HEK293 (cell line): ENCODE measurements at regions not wholly inside any gene's neighbourhood (a gene's known extent, or its start where the extent isn't known, plus 50 kb on each side); places are given as distances from the start of the nearest gene placed in this dataset.

Experiments
- CTCF ChIA-PET: fragments of 350-600 bp; formaldehyde crosslinking; extraction: SDS; loops from one replicate; lab custom pipeline; 2021; ENCODE audit warnings: antibody characterized with exemption; lab: Yijun Ruan, JAX
- POLR2A ChIA-PET: fragments of 300-600 bp; formaldehyde crosslinking; extraction: SDS; loops from one replicate; lab custom pipeline; 2020; ENCODE audit warnings: antibody characterized with exemption, inconsistent platforms; lab: Yijun Ruan, JAX
- H3K27ac ChIP-seq: fragments of 200-500 bp; sonication (Bioruptor generic); 2 replicates; pipeline ENCODE4 v1.5.1; 2014; ENCODE audit warnings: low read depth, low read length, control low read depth, inconsistent platforms; ENCODE audit errors: extremely low read depth
- H3K36me3 ChIP-seq, 2 experiments: fragments of 200-500 bp in 1 of 2; sonication (Bioruptor generic) in 1 of 2; 1 replicate in 1 of 2; 2 replicates in 1 of 2; pipeline ENCODE4 v1.5.1; 2014 to 2017; ENCODE audit warnings: inconsistent platforms in 2 of 2, low read length in 2 of 2; ENCODE audit not compliant: control insufficient read depth in 2 of 2, insufficient read depth in 1 of 2
- H3K4me1 ChIP-seq: fragments of 200-500 bp; sonication (Bioruptor generic); 2 replicates; pipeline ENCODE4 v1.5.1; 2014; ENCODE audit warnings: mild to moderate bottlenecking, low read length, inconsistent platforms; ENCODE audit not compliant: control insufficient read depth, insufficient read depth
- H3K4me3 ChIP-seq: 2 replicates; pipeline ENCODE4 v1.5.1; 2011; ENCODE audit warnings: low read depth, mild to moderate bottlenecking, control low read depth, low read length, moderate library complexity
- H3K9me3 ChIP-seq: fragments of 200-500 bp; sonication (Bioruptor generic); 2 replicates; pipeline ENCODE4 v1.5.1; 2014; ENCODE audit warnings: low read depth, low read length, inconsistent platforms; ENCODE audit not compliant: control insufficient read depth, insufficient read depth
- BCL11A ChIP-seq: fragments of 450-650 bp; formaldehyde crosslinking; IDR thresholded peaks from 2 replicates; pipeline ENCODE4 v1.5.1; 2016; ENCODE audit warnings: low read depth, missing biosample characterization, missing genetic modification characterization
- HOXD13 ChIP-seq: sonication (generic); formaldehyde crosslinking; IDR thresholded peaks from 2 replicates; pipeline ENCODE4 v1.8.0; 2022; ENCODE audit warnings: missing genetic modification reagents, borderline replicate concordance
- KLF10 ChIP-seq: fragments of 450-650 bp; IDR thresholded peaks from 2 replicates; pipeline ENCODE4 v1.5.1; 2018; ENCODE audit warnings: missing biosample characterization, mild to moderate bottlenecking, missing genetic modification characterization
- RBAK ChIP-seq: fragments of 450-650 bp; formaldehyde crosslinking; IDR thresholded peaks from 2 replicates; pipeline ENCODE4 v1.5.1; 2016; ENCODE audit warnings: missing biosample characterization, missing genetic modification characterization
- ZBTB7A ChIP-seq: fragments of 450-650 bp; formaldehyde crosslinking; IDR thresholded peaks from 2 replicates; pipeline ENCODE4 v1.5.1; 2016; ENCODE audit warnings: low read depth, missing biosample characterization, missing genetic modification characterization
- ZFHX2 ChIP-seq: fragments of 450-650 bp; formaldehyde crosslinking; conservative IDR thresholded peaks from 2 replicates; pipeline ENCODE4 v1.5.1; 2016; ENCODE audit warnings: missing biosample characterization, missing genetic modification characterization
- ZFP41 ChIP-seq: fragments of 450-650 bp; formaldehyde crosslinking; IDR thresholded peaks from 2 replicates; pipeline ENCODE4 v1.5.1; 2016; ENCODE audit warnings: missing biosample characterization, missing genetic modification characterization, borderline replicate concordance
- ZNF248 ChIP-seq: fragments of 450-650 bp; formaldehyde crosslinking; IDR thresholded peaks from 2 replicates; pipeline ENCODE4 v1.5.1; 2017; ENCODE audit warnings: missing biosample characterization, missing genetic modification characterization
- ZNF324 ChIP-seq: fragments of 450-650 bp; formaldehyde crosslinking; IDR thresholded peaks from 2 replicates; pipeline ENCODE4 v1.5.1; 2016; ENCODE audit warnings: missing biosample characterization, missing genetic modification characterization
- ZNF335 ChIP-seq: fragments of 450-650 bp; formaldehyde crosslinking; conservative IDR thresholded peaks from 2 replicates; pipeline ENCODE4 v1.5.1; 2016; ENCODE audit warnings: missing biosample characterization, missing genetic modification characterization
- ZNF391 ChIP-seq: fragments of 450-650 bp; formaldehyde crosslinking; IDR thresholded peaks from 2 replicates; pipeline ENCODE4 v1.5.1; 2016; ENCODE audit warnings: low read depth, missing biosample characterization, missing genetic modification characterization, borderline replicate concordance
- ZNF544 ChIP-seq: fragments of 450-650 bp; formaldehyde crosslinking; IDR thresholded peaks from 2 replicates; pipeline ENCODE4 v1.5.0; 2017; ENCODE audit warnings: missing biosample characterization, missing genetic modification characterization
- ZNF558 ChIP-seq: fragments of 450-650 bp; formaldehyde crosslinking; IDR thresholded peaks from 2 replicates; pipeline ENCODE4 v1.5.1; 2016; ENCODE audit warnings: missing biosample characterization, missing genetic modification characterization
- ZNF677 ChIP-seq: fragments of 450-650 bp; IDR thresholded peaks from 2 replicates; pipeline ENCODE4 v1.5.0; 2018; ENCODE audit warnings: missing biosample characterization, mild to moderate bottlenecking, missing genetic modification characterization, moderate library complexity
- ZSCAN30 ChIP-seq: fragments of 450-650 bp; IDR thresholded peaks from 2 replicates; pipeline ENCODE4 v1.5.1; 2018; ENCODE audit warnings: missing biosample characterization, mild to moderate bottlenecking, missing genetic modification characterization, moderate library complexity
- TF ChIP-seq, protein P1 (sequence below): IDR thresholded peaks from 2 replicates; pipeline ENCODE4 v1.6.1; 2011; ENCODE audit warnings: mild to moderate bottlenecking, low read depth, low read length, borderline replicate concordance
- TF ChIP-seq, protein P2 (sequence below): fragments of 450-650 bp; formaldehyde crosslinking; IDR thresholded peaks from 2 replicates; pipeline ENCODE4 v1.5.1; 2016; ENCODE audit warnings: missing biosample characterization, missing genetic modification characterization
- TF ChIP-seq, protein P3 (sequence below): fragments of 450-650 bp; formaldehyde crosslinking; IDR thresholded peaks from 2 replicates; pipeline ENCODE4 v1.5.1; 2016; ENCODE audit warnings: missing biosample characterization, missing genetic modification characterization, borderline replicate concordance
- TF ChIP-seq, protein P4 (sequence below): fragments of 450-650 bp; formaldehyde crosslinking; IDR thresholded peaks from 2 replicates; pipeline ENCODE4 v1.5.1; 2017; ENCODE audit warnings: missing biosample characterization, missing genetic modification characterization
- TF ChIP-seq, protein P5 (sequence below): fragments of 450-650 bp; formaldehyde crosslinking; IDR thresholded peaks from 2 replicates; pipeline ENCODE4 v1.5.1; 2016; ENCODE audit warnings: missing biosample characterization, missing genetic modification characterization
- TF ChIP-seq, protein P6 (sequence below): fragments of 450-650 bp; formaldehyde crosslinking; IDR thresholded peaks from 2 replicates; pipeline ENCODE4 v1.5.1; 2016; ENCODE audit warnings: missing biosample characterization, missing genetic modification characterization

DNA sequence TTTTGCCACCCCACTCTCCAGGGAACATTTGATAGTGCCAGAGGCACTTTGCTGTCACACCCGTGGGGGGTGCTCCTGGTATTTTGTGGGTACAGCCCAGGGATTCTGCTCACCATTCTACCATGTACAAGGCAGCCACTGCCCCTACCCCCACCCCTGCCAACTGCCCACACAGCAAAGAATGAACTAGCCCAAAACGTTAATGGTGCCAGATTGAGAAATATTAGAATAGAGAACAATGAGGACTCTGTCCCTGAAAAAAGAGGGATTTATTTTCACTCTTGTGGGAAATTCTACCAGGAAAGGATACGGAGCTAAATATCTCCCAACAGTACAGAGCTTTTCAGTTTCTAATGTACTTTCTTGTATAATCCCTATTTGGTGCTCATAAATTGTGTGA lies 154.5 kb upstream of the SUCLG2 start (continued):
- no peak for TF ChIP-seq KLF10

DNA sequence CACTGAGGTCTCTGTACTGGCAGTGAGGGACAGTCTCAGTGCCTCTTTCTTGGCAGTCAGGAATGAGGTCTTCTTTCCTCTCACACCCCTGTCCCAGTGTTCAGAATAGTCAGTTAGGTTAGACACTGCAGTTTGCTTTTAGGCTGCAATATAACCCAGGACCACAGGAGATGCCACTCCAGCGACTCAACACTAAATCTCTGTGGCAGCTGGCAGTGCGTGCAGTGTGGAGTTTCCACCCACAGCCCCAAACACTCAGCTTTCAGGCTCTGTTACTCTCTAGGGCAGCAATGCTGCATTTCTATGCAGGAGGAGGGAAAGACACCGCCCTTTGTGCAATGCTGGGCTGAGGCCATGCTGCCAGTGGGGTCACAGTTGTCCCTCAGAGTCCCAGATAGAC lies 150.2 kb upstream of the SUCLG2 start:
- CTCF ChIA-PET, result no interaction called here
- Histone ChIP-seq H3K27ac (no peak overlapping the region), H3K36me3 (no peaks in the 10 kb centered on the region), H3K4me1 (no peaks in the 10 kb centered on the region), H3K9me3 (no peaks in the 10 kb centered on the region), H3K4me3 (no peak overlapping the region)
- TF ChIP-seq BCL11A (tag by site-specific recombination) (no peak), ZNF558 (tag by site-specific recombination) (no peak), ZFHX2 (no peak), ZNF391 (tag by site-specific recombination) (no peak), ZNF324 (tag by site-specific recombination) (no peak), ZBTB7A (tag by site-specific recombination) (no peak), ZFP41 (no peak), ZSCAN30 (tag by site-specific recombination) (no peak), ZNF335 (tag by site-specific recombination) (no peak), HOXD13 (CRISPR knock-in tag) (no peak), RBAK (tag by site-specific recombination) (no peak), ZNF677 (tag by site-specific recombination) (no peak), ZNF544 (tag by site-specific recombination) (no peak), ZNF248 (tag by site-specific recombination) (no peak)
- TF ChIP-seq, protein P1, sequence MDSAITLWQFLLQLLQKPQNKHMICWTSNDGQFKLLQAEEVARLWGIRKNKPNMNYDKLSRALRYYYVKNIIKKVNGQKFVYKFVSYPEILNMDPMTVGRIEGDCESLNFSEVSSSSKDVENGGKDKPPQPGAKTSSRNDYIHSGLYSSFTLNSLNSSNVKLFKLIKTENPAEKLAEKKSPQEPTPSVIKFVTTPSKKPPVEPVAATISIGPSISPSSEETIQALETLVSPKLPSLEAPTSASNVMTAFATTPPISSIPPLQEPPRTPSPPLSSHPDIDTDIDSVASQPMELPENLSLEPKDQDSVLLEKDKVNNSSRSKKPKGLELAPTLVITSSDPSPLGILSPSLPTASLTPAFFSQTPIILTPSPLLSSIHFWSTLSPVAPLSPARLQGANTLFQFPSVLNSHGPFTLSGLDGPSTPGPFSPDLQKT, result no peak
- TF ChIP-seq, protein P2, sequence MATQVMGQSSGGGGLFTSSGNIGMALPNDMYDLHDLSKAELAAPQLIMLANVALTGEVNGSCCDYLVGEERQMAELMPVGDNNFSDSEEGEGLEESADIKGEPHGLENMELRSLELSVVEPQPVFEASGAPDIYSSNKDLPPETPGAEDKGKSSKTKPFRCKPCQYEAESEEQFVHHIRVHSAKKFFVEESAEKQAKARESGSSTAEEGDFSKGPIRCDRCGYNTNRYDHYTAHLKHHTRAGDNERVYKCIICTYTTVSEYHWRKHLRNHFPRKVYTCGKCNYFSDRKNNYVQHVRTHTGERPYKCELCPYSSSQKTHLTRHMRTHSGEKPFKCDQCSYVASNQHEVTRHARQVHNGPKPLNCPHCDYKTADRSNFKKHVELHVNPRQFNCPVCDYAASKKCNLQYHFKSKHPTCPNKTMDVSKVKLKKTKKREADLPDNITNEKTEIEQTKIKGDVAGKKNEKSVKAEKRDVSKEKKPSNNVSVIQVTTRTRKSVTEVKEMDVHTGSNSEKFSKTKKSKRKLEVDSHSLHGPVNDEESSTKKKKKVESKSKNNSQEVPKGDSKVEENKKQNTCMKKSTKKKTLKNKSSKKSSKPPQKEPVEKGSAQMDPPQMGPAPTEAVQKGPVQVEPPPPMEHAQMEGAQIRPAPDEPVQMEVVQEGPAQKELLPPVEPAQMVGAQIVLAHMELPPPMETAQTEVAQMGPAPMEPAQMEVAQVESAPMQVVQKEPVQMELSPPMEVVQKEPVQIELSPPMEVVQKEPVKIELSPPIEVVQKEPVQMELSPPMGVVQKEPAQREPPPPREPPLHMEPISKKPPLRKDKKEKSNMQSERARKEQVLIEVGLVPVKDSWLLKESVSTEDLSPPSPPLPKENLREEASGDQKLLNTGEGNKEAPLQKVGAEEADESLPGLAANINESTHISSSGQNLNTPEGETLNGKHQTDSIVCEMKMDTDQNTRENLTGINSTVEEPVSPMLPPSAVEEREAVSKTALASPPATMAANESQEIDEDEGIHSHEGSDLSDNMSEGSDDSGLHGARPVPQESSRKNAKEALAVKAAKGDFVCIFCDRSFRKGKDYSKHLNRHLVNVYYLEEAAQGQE (tag by site-specific recombination), result no peak
- TF ChIP-seq, protein P3, sequence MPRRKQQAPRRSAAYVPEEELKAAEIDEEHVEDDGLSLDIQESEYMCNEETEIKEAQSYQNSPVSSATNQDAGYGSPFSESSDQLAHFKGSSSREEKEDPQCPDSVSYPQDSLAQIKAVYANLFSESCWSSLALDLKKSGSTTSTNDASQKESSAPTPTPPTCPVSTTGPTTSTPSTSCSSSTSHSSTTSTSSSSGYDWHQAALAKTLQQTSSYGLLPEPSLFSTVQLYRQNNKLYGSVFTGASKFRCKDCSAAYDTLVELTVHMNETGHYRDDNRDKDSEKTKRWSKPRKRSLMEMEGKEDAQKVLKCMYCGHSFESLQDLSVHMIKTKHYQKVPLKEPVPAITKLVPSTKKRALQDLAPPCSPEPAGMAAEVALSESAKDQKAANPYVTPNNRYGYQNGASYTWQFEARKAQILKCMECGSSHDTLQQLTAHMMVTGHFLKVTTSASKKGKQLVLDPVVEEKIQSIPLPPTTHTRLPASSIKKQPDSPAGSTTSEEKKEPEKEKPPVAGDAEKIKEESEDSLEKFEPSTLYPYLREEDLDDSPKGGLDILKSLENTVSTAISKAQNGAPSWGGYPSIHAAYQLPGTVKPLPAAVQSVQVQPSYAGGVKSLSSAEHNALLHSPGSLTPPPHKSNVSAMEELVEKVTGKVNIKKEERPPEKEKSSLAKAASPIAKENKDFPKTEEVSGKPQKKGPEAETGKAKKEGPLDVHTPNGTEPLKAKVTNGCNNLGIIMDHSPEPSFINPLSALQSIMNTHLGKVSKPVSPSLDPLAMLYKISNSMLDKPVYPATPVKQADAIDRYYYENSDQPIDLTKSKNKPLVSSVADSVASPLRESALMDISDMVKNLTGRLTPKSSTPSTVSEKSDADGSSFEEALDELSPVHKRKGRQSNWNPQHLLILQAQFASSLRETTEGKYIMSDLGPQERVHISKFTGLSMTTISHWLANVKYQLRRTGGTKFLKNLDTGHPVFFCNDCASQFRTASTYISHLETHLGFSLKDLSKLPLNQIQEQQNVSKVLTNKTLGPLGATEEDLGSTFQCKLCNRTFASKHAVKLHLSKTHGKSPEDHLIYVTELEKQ (tag by site-specific recombination), result no peak
- TF ChIP-seq, protein P4, sequence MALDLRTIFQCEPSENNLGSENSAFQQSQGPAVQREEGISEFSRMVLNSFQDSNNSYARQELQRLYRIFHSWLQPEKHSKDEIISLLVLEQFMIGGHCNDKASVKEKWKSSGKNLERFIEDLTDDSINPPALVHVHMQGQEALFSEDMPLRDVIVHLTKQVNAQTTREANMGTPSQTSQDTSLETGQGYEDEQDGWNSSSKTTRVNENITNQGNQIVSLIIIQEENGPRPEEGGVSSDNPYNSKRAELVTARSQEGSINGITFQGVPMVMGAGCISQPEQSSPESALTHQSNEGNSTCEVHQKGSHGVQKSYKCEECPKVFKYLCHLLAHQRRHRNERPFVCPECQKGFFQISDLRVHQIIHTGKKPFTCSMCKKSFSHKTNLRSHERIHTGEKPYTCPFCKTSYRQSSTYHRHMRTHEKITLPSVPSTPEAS (tag by site-specific recombination), result no peak
- TF ChIP-seq, protein P5, sequence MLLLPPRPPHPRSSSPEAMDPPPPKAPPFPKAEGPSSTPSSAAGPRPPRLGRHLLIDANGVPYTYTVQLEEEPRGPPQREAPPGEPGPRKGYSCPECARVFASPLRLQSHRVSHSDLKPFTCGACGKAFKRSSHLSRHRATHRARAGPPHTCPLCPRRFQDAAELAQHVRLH (tag by site-specific recombination), result no peak
- TF ChIP-seq, protein P6, sequence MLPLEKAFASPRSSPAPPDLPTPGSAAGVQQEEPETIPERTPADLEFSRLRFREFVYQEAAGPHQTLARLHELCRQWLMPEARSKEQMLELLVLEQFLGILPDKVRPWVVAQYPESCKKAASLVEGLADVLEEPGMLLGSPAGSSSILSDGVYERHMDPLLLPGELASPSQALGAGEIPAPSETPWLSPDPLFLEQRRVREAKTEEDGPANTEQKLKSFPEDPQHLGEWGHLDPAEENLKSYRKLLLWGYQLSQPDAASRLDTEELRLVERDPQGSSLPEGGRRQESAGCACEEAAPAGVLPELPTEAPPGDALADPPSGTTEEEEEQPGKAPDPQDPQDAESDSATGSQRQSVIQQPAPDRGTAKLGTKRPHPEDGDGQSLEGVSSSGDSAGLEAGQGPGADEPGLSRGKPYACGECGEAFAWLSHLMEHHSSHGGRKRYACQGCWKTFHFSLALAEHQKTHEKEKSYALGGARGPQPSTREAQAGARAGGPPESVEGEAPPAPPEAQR (tag by site-specific recombination), result no peak
- POLR2A ChIA-PET, result no interaction called here
